RWPE1 (cell line): ENCODE measurements at regions not wholly inside any gene's neighbourhood (a gene's known extent, or its start where the extent isn't known, plus 50 kb on each side); places are given as distances from the start of the nearest gene placed in this dataset.

Experiments
- CTCF ChIA-PET: fragments of 350-600 bp; sonication (Branson Sonifier 250); formaldehyde crosslinking; extraction: SDS; loops from one replicate; lab custom pipeline; 2021; lab: Yijun Ruan, JAX
- POLR2A ChIA-PET: fragments of 400-600 bp; formaldehyde crosslinking; extraction: SDS; loops from one replicate; lab custom pipeline; 2020; ENCODE audit warnings: antibody characterized with exemption; ENCODE audit not compliant: low non-redundant PET; lab: Yijun Ruan, JAX
- DNase-seq: peaks from one replicate; pipeline ENCODE4 v3.0.0; 2012; ENCODE audit warnings: low spot score
- H3K27ac ChIP-seq: fragments of 450-650 bp; 2 replicates; pipeline ENCODE4 v1.5.1; 2017
- TF ChIP-seq, protein P1 (sequence below): fragments of 450-650 bp; conservative IDR thresholded peaks from 2 replicates; pipeline ENCODE4 v1.5.1; 2017; ENCODE audit warnings: low read depth, mild to moderate bottlenecking

DNA sequence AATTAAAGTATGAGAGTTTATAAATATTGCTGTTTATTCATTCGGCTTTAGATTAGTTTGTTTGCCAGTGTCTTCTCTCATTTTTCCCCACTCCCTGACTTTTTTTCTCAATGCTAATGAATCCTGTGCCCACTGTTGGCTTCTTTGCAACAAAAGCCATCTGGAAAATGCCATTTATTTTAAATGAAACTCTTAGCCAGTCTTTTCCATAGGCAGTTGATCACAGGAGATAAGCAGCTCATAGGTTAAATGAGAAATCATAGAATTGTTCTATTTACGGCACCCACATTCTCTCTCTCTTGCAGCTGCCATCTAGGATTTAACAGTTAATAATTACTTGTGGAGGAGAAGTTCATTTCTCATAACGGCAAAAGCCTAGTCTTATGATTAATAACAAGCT lies 249.3 kb upstream of the POM121L12 start:
- DNase-seq = no peak
- TF ChIP-seq, protein P1, sequence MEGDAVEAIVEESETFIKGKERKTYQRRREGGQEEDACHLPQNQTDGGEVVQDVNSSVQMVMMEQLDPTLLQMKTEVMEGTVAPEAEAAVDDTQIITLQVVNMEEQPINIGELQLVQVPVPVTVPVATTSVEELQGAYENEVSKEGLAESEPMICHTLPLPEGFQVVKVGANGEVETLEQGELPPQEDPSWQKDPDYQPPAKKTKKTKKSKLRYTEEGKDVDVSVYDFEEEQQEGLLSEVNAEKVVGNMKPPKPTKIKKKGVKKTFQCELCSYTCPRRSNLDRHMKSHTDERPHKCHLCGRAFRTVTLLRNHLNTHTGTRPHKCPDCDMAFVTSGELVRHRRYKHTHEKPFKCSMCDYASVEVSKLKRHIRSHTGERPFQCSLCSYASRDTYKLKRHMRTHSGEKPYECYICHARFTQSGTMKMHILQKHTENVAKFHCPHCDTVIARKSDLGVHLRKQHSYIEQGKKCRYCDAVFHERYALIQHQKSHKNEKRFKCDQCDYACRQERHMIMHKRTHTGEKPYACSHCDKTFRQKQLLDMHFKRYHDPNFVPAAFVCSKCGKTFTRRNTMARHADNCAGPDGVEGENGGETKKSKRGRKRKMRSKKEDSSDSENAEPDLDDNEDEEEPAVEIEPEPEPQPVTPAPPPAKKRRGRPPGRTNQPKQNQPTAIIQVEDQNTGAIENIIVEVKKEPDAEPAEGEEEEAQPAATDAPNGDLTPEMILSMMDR = no peak
- CTCF ChIA-PET = no interaction called here
- no peak overlapping the region for H3K27ac ChIP-seq
- POLR2A ChIA-PET = no interaction called here

DNA sequence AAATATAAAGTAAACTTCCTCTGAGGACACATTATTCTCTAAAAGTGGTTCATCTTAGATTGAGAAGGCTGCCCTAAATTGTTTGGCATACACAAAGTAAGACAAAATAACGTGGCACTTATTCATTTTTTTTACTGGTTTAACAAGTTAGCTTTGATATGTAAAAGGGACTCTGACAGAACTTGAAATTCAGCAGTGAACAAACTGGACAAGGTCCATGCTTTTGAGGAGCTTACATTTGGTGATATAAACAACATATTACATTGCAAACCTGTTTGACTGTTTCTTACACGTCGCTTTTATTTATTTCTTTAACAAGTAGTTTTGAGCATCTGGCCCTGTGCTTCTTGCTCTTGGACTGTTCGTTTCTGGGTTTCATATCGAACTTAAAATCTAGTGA lies 253.1 kb upstream of the POM121L12 start:
- POLR2A ChIA-PET = no interaction called here
- no peak overlapping the region for H3K27ac ChIP-seq
- DNase-seq = no peak
- TF ChIP-seq, protein P1 = no peak
- CTCF ChIA-PET = no interaction called here

DNA sequence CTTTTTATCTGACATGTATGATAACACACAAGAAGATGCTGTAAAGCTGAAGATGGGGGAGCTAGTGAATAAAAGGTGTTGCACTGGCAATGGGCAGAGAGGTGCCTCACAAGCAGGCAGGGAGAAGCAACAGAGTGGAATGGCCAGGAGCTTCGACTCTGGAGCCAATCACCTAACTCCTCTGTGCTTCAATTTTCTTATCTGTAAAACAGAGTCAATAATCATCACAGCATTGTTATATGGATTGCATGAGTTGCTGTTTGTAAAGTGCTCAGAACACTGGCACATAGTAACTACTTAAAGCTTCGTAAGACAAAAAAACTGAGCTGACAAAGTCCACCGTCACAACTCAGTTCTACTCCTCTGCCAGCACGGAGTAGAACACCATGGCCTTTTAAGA lies 254.2 kb upstream of the POM121L12 start:
- DNase-seq = no peak
- CTCF ChIA-PET = no interaction called here
- TF ChIP-seq, protein P1 = no peak
- no peak overlapping the region for H3K27ac ChIP-seq
- POLR2A ChIA-PET = no interaction called here

DNA sequence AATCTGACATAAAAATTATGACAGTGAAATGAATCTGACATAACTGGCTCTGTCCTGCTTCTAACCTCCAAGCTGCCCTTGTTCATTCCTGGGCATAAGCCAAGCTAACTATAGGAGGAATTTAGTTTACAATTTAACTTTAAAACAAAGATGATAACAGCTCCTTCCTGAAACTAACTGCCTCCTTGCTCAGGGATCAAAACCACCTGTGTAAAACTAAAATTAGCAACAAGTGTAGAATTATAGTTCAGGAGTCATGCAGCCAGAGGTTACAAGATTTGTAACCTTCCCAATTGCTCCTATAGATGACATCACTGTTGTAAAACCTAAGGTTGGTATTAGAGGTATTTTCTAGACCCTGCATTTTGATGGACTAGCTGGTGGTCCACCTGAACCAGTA lies 256.4 kb upstream of the POM121L12 start:
- H3K27ac ChIP-seq = no peak overlapping the region
- no peak for DNase-seq
- TF ChIP-seq, protein P1 = no peak
- POLR2A ChIA-PET = no interaction called here
- CTCF ChIA-PET = interaction anchor here (0.6 kb wide), 1 partner anchor 18 kb away, joined by 3 read pairs; no protein-coding TSS in a partner anchor

DNA sequence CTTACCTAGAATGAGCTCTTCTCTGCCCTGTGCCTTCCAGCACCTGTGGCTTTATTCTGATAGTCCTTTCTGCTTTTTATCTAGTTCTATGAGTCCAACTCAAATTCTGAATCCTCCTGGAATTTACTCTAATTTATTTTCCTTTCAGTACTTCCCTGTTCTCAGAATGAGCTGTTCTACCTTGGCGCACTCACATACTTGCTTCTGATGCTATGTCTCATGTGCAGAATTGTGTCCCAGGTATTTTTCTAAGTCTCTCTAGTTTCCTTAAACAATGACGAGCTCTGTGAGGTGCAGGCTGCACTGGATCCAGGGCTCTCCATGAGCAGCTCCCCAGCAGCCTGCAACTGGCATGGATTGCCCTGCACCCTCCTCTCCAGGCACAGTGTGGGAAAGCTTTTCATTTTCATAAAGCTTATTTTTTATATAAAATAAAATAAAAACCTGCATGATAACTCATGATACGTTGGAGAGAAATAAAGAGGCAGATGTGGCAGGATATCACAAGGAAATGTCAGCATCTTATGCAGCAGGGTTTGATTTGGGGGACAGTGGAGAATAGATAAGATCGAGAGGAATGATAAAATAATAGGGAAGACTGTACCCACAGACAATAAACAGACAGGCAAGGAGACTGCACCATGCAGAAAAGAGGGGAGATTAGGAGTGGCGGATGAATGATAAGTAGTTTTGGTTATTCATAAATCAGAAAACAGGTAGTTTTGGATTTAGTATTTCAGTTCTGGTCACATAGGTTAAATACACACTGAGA lies 258.2 kb upstream of the POM121L12 start:
- TF ChIP-seq, protein P1 = no peak
- CTCF ChIA-PET = no interaction called here
- POLR2A ChIA-PET = no interaction called here
- DNase-seq = no peak
- H3K27ac ChIP-seq = no peak overlapping the region

DNA sequence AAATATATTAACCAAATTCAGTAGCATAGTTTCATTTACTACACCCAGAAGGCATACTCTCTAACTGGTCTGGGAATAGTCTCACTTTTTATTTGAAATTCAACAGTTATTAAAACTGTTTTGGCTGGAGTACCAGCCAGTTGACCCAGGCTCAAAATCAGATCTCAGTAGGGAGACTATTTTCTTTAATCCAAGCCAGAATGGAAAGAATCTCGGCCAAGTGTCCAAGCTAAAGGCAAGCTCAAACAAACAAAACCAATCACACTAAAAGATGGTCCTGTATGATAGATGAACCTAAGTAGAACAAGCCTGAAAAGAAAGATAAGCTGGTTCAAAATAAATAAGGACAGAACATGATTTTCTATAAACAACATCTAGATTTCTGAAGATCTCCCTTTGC lies 259.6 kb upstream of the POM121L12 start:
- TF ChIP-seq, protein P1 = no peak
- ChIA-PET POLR2A (no interaction called here), CTCF (no interaction called here)
- DNase-seq = no peak
- no peak overlapping the region for H3K27ac ChIP-seq
